ENCODE measurements at regions not wholly inside any gene's neighbourhood (a gene's known extent, or its start where the extent isn't known, plus 50 kb on each side); places are given as distances from the start of the nearest gene placed in this dataset.

DNA sequence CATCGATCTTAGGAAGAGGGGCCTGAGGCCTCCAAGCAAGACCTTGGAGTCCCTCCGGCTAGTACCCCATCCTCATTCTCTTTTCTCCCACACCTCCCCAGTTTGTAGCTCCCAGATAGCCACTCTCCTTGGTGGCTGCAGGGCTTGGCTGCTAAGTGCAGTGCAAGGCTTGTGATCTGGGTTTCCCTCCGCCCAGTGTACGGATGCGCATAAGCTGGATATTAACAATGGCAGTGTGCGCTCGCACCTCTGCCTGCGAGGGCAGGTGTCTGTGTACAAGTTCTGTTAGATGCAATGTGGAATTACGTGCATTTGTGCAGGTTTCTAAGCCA, 71.0 kb upstream of the TBCA start:
- Histone ChIP-seq H3K27me3 (ENCODE audit: control insufficient read depth, insufficient read depth, low read length, poor library complexity, severe bottlenecking) (peaks cover 100% of the 10 kb centered on the region), H3K4me1 (ENCODE audit: control insufficient read depth, insufficient read depth, low read length) (peaks cover 70% of the 10 kb centered on the region), H3K4me3 (ENCODE audit: insufficient read depth, low read depth, low read length) (no peak overlapping the region), H3K36me3 (ENCODE audit: control insufficient read depth, insufficient read depth, low read length) (no peaks in the 10 kb centered on the region), H3K27ac (ENCODE audit: insufficient read depth, low read depth, low read length, poor library complexity, severe bottlenecking) (no peak overlapping the region), H3K9me3 (ENCODE audit: control insufficient read depth, low read length) (no peaks in the 10 kb centered on the region)
- 13 to 17% methylated on average over 9 of the region's 9 CpGs for WGBS, 2 experiments

DNA sequence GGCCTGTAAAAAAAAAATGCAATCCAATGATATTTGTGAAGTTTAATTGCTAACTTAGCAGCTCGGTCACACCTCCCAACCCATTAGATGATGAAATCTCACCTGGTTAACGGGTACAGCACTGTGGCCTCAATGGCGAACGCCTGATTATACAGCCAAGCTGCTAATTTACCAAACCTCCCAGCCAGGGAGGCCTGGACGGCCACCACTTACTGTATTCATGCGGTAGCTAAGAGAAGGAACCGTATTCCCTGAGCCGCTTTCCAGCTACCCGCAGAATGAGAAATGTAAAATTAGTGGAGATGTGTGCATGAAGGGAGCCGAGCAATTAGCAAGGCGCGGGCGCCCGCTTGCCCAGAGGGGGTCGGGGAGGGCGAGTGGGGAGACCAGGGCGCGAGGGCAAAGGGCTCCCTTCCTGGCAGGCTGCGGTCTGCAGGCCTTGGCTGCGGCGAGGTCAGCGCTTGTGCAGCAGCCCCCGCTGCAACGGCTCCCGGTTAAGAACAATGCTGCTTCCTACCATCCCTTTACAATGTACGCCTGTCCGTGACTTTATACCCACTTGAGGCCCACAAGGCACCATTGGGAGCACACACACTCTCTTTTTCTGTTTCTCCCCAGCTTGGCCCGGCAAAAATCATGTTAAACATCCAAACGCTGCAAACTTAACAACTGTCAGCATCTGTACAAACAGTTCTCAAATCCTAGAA, 70.4 kb upstream of the TBCA start:
- peaks cover 67% of the 10 kb centered on the region for H3K4me1 ChIP-seq (ENCODE audit: control insufficient read depth, insufficient read depth, low read length)
- H3K27ac ChIP-seq (ENCODE audit: insufficient read depth, low read depth, low read length, poor library complexity, severe bottlenecking), result no peak overlapping the region
- no peaks in the 10 kb centered on the region for H3K9me3 ChIP-seq (ENCODE audit: control insufficient read depth, low read length)
- WGBS, 2 experiments, result 4 to 5% methylated on average over 29 of the region's 29 CpGs
- no peak overlapping the region for H3K4me3 ChIP-seq (ENCODE audit: insufficient read depth, low read depth, low read length)
- peaks cover 100% of the 10 kb centered on the region for H3K27me3 ChIP-seq (ENCODE audit: control insufficient read depth, insufficient read depth, low read length, poor library complexity, severe bottlenecking)
- no peaks in the 10 kb centered on the region for H3K36me3 ChIP-seq (ENCODE audit: control insufficient read depth, insufficient read depth, low read length)

DNA sequence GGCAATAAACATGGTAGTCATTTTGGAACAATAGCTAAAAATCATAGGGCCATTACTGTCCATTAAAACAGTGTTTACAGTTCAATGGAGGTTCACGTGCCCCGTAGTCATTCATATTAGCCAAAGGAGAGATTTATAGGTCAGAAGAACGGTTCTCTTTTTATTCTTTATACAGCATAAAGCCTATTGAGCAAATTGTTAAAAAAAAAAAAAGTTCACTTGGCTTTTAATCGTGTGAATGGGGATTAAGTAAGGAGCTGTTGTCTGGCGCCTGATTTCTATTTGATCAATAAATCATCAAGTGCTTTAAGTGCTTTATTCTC, 69.1 kb upstream of the TBCA start:
- Histone ChIP-seq H3K27ac (ENCODE audit: insufficient read depth, low read depth, low read length, poor library complexity, severe bottlenecking) (no peak overlapping the region), H3K36me3 (ENCODE audit: control insufficient read depth, insufficient read depth, low read length) (no peaks in the 10 kb centered on the region), H3K9me3 (ENCODE audit: control insufficient read depth, low read length) (no peaks in the 10 kb centered on the region), H3K4me3 (ENCODE audit: insufficient read depth, low read depth, low read length) (no peak overlapping the region), H3K27me3 (ENCODE audit: control insufficient read depth, insufficient read depth, low read length, poor library complexity, severe bottlenecking) (peaks cover 100% of the 10 kb centered on the region), H3K4me1 (ENCODE audit: control insufficient read depth, insufficient read depth, low read length) (peaks cover 55% of the 10 kb centered on the region)
- 13 to 46% methylated on average over 3 to 4 of the region's 5 CpGs for WGBS, 2 experiments

DNA sequence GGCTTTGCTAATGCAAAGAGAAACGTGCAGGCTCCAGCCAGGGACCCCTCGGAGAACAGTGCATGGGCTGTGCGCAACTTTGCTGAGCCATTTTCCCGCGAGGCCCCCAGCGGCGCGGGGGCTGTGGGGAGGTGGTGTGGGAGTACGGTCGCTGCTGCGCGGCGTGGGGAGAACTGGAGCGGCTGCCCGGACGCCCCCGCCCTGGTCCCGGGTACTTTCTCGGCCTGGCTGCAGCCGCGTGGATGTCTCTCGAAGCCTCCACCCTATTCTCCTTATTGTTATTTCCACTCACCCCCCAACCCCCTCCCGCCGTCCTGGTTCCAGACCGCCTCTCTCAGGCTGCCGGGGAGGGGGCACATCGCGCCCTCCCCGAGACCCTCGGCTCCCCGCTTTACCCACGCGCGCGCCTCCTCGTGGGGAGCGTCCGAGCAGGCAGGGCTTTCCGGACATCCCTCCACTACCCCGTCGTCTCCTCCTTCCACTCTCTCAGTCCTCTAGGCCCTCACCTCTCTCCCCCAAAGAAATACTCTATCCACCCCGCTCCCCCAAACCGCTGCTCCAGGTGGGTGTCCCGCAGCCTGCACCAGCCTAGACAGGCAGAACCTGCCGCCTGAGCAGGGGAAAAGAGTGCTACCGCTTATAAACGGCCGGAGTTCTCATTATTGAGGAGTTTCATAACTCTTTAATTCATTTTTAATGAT, 68.6 kb upstream of the TBCA start:
- Histone ChIP-seq H3K27me3 (ENCODE audit: control insufficient read depth, insufficient read depth, low read length, poor library complexity, severe bottlenecking) (peaks cover 100% of the 10 kb centered on the region), H3K36me3 (ENCODE audit: control insufficient read depth, insufficient read depth, low read length) (no peaks in the 10 kb centered on the region), H3K27ac (ENCODE audit: insufficient read depth, low read depth, low read length, poor library complexity, severe bottlenecking) (no peak overlapping the region), H3K4me1 (ENCODE audit: control insufficient read depth, insufficient read depth, low read length) (peaks cover 50% of the 10 kb centered on the region), H3K4me3 (ENCODE audit: insufficient read depth, low read depth, low read length) (peak overlapping the region; percentile 16), H3K9me3 (ENCODE audit: control insufficient read depth, low read length) (no peaks in the 10 kb centered on the region)
- 3 to 4% methylated on average over 48 of the region's 48 CpGs for WGBS, 2 experiments

DNA sequence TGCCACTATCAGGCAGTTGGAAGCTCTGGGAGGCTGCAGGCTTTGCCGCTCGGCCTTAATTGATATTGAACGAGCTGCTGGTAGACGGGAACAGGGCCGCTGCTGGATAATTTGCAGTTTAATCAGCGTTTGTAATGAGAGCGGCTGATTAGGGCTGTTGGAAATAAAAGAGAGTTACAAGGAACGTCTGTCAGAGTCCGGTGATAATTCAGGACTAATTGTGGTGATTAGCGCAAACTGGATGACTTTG, 68.2 kb upstream of the TBCA start:
- H3K27me3 ChIP-seq (ENCODE audit: control insufficient read depth, insufficient read depth, low read length, poor library complexity, severe bottlenecking), result peaks cover 99% of the 10 kb centered on the region
- no peaks in the 10 kb centered on the region for H3K36me3 ChIP-seq (ENCODE audit: control insufficient read depth, insufficient read depth, low read length)
- H3K9me3 ChIP-seq (ENCODE audit: control insufficient read depth, low read length), result no peaks in the 10 kb centered on the region
- WGBS, 2 experiments, result 1% methylated on average over 10 of the region's 10 CpGs
- H3K27ac ChIP-seq (ENCODE audit: insufficient read depth, low read depth, low read length, poor library complexity, severe bottlenecking), result no peak overlapping the region
- H3K4me3 ChIP-seq (ENCODE audit: insufficient read depth, low read depth, low read length), result peak overlapping the region; percentile 16
- peaks cover 45% of the 10 kb centered on the region for H3K4me1 ChIP-seq (ENCODE audit: control insufficient read depth, insufficient read depth, low read length)

DNA sequence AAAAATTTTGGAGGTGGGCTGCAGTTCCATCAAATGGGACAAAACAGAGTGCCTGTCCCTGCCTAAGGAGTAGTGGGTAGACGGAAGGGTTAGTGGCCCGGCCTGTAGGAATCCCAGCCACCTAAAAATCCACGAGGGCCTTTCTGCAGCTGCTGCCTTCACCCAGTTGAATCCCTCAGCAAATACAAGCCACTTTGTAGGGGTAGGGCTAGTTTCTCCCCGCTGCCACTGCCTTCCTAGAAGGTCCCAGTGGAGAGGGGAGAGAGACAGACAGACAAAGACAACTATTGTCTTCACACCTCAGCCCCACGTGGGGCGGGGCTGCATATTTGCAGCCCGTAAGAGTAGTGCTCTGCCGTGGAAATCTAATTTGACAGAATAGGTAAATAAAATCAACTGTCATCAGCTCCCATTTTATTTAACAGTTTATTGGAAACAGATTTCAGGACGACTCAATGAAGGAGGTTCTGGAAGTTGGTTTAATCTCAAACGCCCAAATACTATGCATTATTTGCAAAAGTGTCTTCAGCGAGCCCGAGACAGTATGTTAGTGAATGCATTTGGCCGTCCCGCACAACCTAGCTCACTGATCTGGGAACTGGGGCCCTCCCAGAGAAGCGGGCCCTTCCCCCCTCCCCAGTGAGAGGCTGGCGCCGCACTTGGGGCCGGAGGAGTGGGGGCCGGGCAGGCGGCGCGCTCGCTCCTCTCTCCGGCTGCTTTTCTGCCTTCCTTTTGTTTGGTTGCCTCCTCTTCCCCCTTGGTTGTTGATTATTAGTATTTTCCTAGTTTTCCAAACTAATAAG, 67.6 kb upstream of the TBCA start:
- H3K9me3 ChIP-seq (ENCODE audit: control insufficient read depth, low read length), result no peaks in the 10 kb centered on the region
- H3K27ac ChIP-seq (ENCODE audit: insufficient read depth, low read depth, low read length, poor library complexity, severe bottlenecking), result no peak overlapping the region
- 4 to 8% methylated on average over 20 to 24 of the region's 24 CpGs for WGBS, 2 experiments
- H3K4me3 ChIP-seq (ENCODE audit: insufficient read depth, low read depth, low read length), result peak overlapping the region; percentile 16
- H3K27me3 ChIP-seq (ENCODE audit: control insufficient read depth, insufficient read depth, low read length, poor library complexity, severe bottlenecking), result peaks cover 94% of the 10 kb centered on the region
- no peaks in the 10 kb centered on the region for H3K36me3 ChIP-seq (ENCODE audit: control insufficient read depth, insufficient read depth, low read length)
- H3K4me1 ChIP-seq (ENCODE audit: control insufficient read depth, insufficient read depth, low read length), result peaks cover 40% of the 10 kb centered on the region

DNA sequence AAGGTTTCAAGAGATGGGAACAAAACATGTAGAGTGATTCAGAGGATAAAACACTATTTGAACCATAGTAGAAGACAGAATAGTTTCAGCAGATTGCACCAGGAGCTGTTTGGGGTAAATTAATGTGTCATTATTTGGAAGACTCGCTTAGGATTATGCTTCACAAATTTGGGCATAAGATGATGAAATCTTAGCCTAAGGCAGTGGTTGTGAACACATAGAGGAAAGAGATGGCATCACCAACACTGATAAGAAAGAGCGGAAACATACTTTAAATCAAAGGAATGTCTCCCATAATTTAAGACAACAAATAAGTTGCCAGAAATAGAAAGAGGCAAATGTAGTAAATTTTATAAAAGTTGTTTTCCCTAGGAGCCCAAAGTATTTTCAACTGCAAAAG, 66.1 kb upstream of the TBCA start:
- peaks cover 26% of the 10 kb centered on the region for H3K4me1 ChIP-seq (ENCODE audit: control insufficient read depth, insufficient read depth, low read length)
- H3K36me3 ChIP-seq (ENCODE audit: control insufficient read depth, insufficient read depth, low read length), result no peaks in the 10 kb centered on the region
- no peak overlapping the region for H3K4me3 ChIP-seq (ENCODE audit: insufficient read depth, low read depth, low read length)
- no peaks in the 10 kb centered on the region for H3K9me3 ChIP-seq (ENCODE audit: control insufficient read depth, low read length)
- H3K27me3 ChIP-seq (ENCODE audit: control insufficient read depth, insufficient read depth, low read length, poor library complexity, severe bottlenecking), result peaks cover 83% of the 10 kb centered on the region
- 91 to 100% methylated on average over 1 to 2 of the region's 2 CpGs for WGBS, 2 experiments
- no peak overlapping the region for H3K27ac ChIP-seq (ENCODE audit: insufficient read depth, low read depth, low read length, poor library complexity, severe bottlenecking)

DNA sequence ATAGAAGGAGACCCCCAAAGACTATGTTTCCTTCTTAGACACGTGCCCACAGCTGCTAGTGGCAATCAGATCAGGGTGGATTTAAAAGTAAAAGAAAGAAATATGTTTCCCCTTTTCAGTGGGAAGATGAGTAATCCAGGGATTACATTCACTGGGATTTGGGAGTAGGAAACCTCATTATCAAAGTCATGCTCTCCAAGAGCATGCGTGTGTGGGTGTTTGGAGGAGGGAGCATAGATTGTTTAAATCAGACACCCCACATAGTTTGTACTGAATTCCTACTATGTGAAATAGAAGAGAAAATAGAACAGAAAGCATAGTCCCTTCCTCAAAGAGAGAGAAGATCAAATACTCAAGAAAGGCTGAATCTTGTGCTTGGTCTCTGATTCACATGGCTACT, 65.5 kb upstream of the TBCA start:
- H3K9me3 ChIP-seq (ENCODE audit: control insufficient read depth, low read length), result no peaks in the 10 kb centered on the region
- H3K36me3 ChIP-seq (ENCODE audit: control insufficient read depth, insufficient read depth, low read length), result no peaks in the 10 kb centered on the region
- H3K27me3 ChIP-seq (ENCODE audit: control insufficient read depth, insufficient read depth, low read length, poor library complexity, severe bottlenecking), result peaks cover 80% of the 10 kb centered on the region
- 85 to 94% methylated on average over 1 of the region's 2 CpGs for WGBS, 2 experiments
- H3K4me1 ChIP-seq (ENCODE audit: control insufficient read depth, insufficient read depth, low read length), result peaks cover 21% of the 10 kb centered on the region
- no peak overlapping the region for H3K4me3 ChIP-seq (ENCODE audit: insufficient read depth, low read depth, low read length)
- H3K27ac ChIP-seq (ENCODE audit: insufficient read depth, low read depth, low read length, poor library complexity, severe bottlenecking), result no peak overlapping the region

DNA sequence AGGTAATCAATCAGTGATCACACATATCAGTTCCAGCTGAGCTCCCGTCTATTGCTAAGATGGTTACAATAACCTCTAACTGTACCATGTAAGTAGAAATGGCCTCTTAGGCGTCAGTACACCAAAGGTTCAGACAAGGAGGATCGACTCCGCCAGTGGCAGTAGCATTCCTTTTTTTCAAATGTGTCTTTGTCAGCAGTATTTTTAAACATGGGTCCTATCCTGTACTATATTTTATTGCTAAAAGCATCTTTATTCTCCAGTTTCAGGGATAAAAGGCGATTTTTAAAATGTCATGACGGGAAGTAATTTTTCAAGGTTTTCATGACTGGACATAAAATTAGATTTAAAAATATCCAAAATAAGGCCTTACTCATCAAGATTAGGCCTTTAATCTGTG, 64.8 kb upstream of the TBCA start:
- Histone ChIP-seq H3K36me3 (ENCODE audit: control insufficient read depth, insufficient read depth, low read length) (no peaks in the 10 kb centered on the region), H3K9me3 (ENCODE audit: control insufficient read depth, low read length) (no peaks in the 10 kb centered on the region), H3K27ac (ENCODE audit: insufficient read depth, low read depth, low read length, poor library complexity, severe bottlenecking) (no peak overlapping the region), H3K4me1 (ENCODE audit: control insufficient read depth, insufficient read depth, low read length) (peaks cover 17% of the 10 kb centered on the region), H3K27me3 (ENCODE audit: control insufficient read depth, insufficient read depth, low read length, poor library complexity, severe bottlenecking) (peaks cover 75% of the 10 kb centered on the region), H3K4me3 (ENCODE audit: insufficient read depth, low read depth, low read length) (no peak overlapping the region)
- WGBS, 2 experiments, result 93 to 97% methylated on average over 4 to 6 of the region's 6 CpGs

DNA sequence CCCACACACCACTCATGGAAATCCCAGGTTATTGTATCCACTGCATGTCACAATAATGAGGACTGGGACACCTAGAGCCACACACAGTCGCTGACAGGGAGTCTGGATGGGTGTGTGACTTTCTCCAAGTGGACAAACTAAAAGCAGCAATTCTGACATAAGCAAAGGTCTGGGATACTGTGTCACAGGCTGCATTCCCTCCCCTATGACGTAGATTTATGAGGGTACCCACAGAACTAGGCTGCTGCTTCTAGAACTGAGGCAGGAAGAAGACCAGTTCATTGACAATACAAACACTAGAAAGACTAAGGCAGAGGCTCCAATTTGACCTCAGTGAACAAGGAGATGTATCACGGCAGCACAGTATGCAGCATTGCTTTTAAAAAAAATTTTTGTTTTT, 63.6 kb upstream of the TBCA start:
- Histone ChIP-seq H3K4me1 (ENCODE audit: control insufficient read depth, insufficient read depth, low read length) (peaks cover 12% of the 10 kb centered on the region), H3K36me3 (ENCODE audit: control insufficient read depth, insufficient read depth, low read length) (no peaks in the 10 kb centered on the region), H3K27me3 (ENCODE audit: control insufficient read depth, insufficient read depth, low read length, poor library complexity, severe bottlenecking) (peaks cover 62% of the 10 kb centered on the region), H3K4me3 (ENCODE audit: insufficient read depth, low read depth, low read length) (no peak overlapping the region), H3K27ac (ENCODE audit: insufficient read depth, low read depth, low read length, poor library complexity, severe bottlenecking) (no peak overlapping the region), H3K9me3 (ENCODE audit: control insufficient read depth, low read length) (no peaks in the 10 kb centered on the region)
- WGBS, 2 experiments, result 85 to 89% methylated on average over 3 of the region's 3 CpGs
